H1 (cell line): ENCODE measurements at regions not wholly inside any gene's neighbourhood (a gene's known extent, or its start where the extent isn't known, plus 50 kb on each side); places are given as distances from the start of the nearest gene placed in this dataset.

Experiments
- CTCF ChIA-PET: fragments of 300-600 bp; sonication (Branson Sonifier 250); formaldehyde crosslinking; loops from one replicate; lab custom pipeline; 2021; ENCODE audit not compliant: partially characterized antibody; lab: Charles Lee
- POLR2A ChIA-PET: fragments of 300-600 bp; sonication (Branson Sonifier 250); formaldehyde crosslinking; loops from one replicate; lab custom pipeline; 2021; ENCODE audit warnings: inconsistent platforms; ENCODE audit not compliant: partially characterized antibody; lab: Charles Lee
- DNase-seq, 2 experiments: peaks; one replicate each; pipeline versions ENCODE4 v3.0.0 to v3.0.0-alpha.2; 2010 to 2022; ENCODE audit warnings: low spot score in 2 of 2, low read depth in 1 of 2, mixed read lengths in 1 of 2
- FAIRE-seq: peaks from 2 replicates; lab custom pipeline; 2011; peaks lifted over from hg19 to GRCh38; lab: Jason Lieb, UNC
- H2AFZ ChIP-seq: 2 replicates; pipeline ENCODE4 v1.8.1; 2012; ENCODE audit warnings: low read length, inconsistent platforms
- H2AK5ac ChIP-seq: 2 replicates; pipeline ENCODE4 v1.6.1; 2013; ENCODE audit warnings: low read depth, low read length
- H2BK120ac ChIP-seq: replicated peaks from 2 replicates; pipeline ENCODE3; 2013; ENCODE audit warnings: low read depth, low read length, inconsistent platforms
- H2BK12ac ChIP-seq: 2 replicates; pipeline ENCODE4 v1.6.1; 2013; ENCODE audit warnings: low read depth, low read length
- H2BK15ac ChIP-seq: 2 replicates; pipeline ENCODE4 v1.6.1; 2013; ENCODE audit warnings: low read length
- H2BK20ac ChIP-seq: 2 replicates; pipeline ENCODE4 v1.6.1; 2013; ENCODE audit warnings: low read length
- H2BK5ac ChIP-seq: 2 replicates; pipeline ENCODE4 v1.6.1; 2013; ENCODE audit warnings: low read depth, low read length
- H3K14ac ChIP-seq: 2 replicates; pipeline ENCODE4 v1.6.1; 2013; ENCODE audit warnings: inconsistent platforms; ENCODE audit not compliant: insufficient read length
- H3K18ac ChIP-seq: 2 replicates; pipeline ENCODE4 v1.6.1; 2013; ENCODE audit warnings: low read length; ENCODE audit errors: extremely low read depth
- H3K23ac ChIP-seq: 2 replicates; pipeline ENCODE4 v1.6.1; 2013; ENCODE audit warnings: inconsistent platforms; ENCODE audit not compliant: insufficient read length
- H3K23me2 ChIP-seq: 2 replicates; pipeline ENCODE4 v1.6.1; 2013; ENCODE audit warnings: low read depth, low read length
- H3K27ac ChIP-seq: 2 replicates; pipeline ENCODE4 v1.6.1; 2011; ENCODE audit warnings: low read depth, low read length, inconsistent platforms
- H3K27me3 ChIP-seq, 4 experiments: replicated peaks in 1 of 4; 1 replicate in 1 of 4; 2 replicates in 3 of 4; pipeline versions ENCODE4 v1.6.1 to v1.8.1; 2011 to 2013; ENCODE audit warnings: low read length in 3 of 4, mild to moderate bottlenecking in 3 of 4, inconsistent platforms in 2 of 4, mixed read lengths in 2 of 4, moderate library complexity in 1 of 4; ENCODE audit not compliant: control insufficient read depth in 3 of 4, insufficient read depth in 3 of 4; ENCODE audit errors: extremely low read depth in 1 of 4
- H3K36me3 ChIP-seq, 4 experiments: 2 replicates each; pipeline versions ENCODE4 v1.6.1 to v1.8.1; 2011 to 2013; ENCODE audit warnings: mild to moderate bottlenecking in 4 of 4, low read length in 3 of 4, moderate library complexity in 2 of 4, control low read depth in 1 of 4, inconsistent platforms in 1 of 4; ENCODE audit not compliant: insufficient read depth in 4 of 4, control insufficient read depth in 2 of 4
- H3K4ac ChIP-seq: replicated peaks from 2 replicates; pipeline ENCODE3; 2013; ENCODE audit warnings: low read length, low read depth, mixed read lengths, inconsistent platforms; ENCODE audit not compliant: insufficient read length
- H3K4me1 ChIP-seq, 4 experiments: replicated peaks in 1 of 4; 1 replicate in 1 of 4; 2 replicates in 3 of 4; pipeline versions ENCODE4 v1.6.1 to v1.8.1; 2011 to 2013; ENCODE audit warnings: low read length in 3 of 4, inconsistent platforms in 2 of 4, mixed read lengths in 1 of 4; ENCODE audit not compliant: insufficient read depth in 4 of 4, control insufficient read depth in 3 of 4
- H3K4me2 ChIP-seq, 2 experiments: 2 replicates each; pipeline versions ENCODE4 v1.6.1 to v1.8.1; 2011 to 2013; ENCODE audit warnings: low read depth in 2 of 2, low read length in 2 of 2, control low read depth in 1 of 2, inconsistent platforms in 1 of 2, mild to moderate bottlenecking in 1 of 2; ENCODE audit not compliant: insufficient read depth in 1 of 2
- H3K4me3 ChIP-seq, 4 experiments: fragments of 200-600, 300-600 bp in 1 of 4; sonication (generic), shearing (Covaris generic), sonication (Bioruptor Twin) in 1 of 4; 2 replicates each; pipeline versions ENCODE4 v1.5.1 to v1.8.1; 2011 to 2016; ENCODE audit warnings: low read length in 4 of 4, low read depth in 3 of 4, control low read depth in 2 of 4, inconsistent platforms in 2 of 4, mild to moderate bottlenecking in 2 of 4, mixed read lengths in 1 of 4, moderate library complexity in 1 of 4; ENCODE audit not compliant: insufficient read depth in 2 of 4; ENCODE audit errors: extremely low read depth in 1 of 4
- H3K56ac ChIP-seq: replicated peaks from 2 replicates; pipeline ENCODE3; 2013; ENCODE audit warnings: low read depth, mild to moderate bottlenecking, mixed read lengths, low read length, inconsistent platforms; ENCODE audit not compliant: insufficient read length
- H3K79me1 ChIP-seq: 2 replicates; pipeline ENCODE4 v1.6.1; 2013; ENCODE audit warnings: low read depth, low read length, control low read depth
- H3K79me2 ChIP-seq, 2 experiments: 2 replicates each; pipeline versions ENCODE4 v1.6.1 to v1.8.1; 2012 to 2013; ENCODE audit warnings: low read length in 2 of 2, mild to moderate bottlenecking in 2 of 2, inconsistent platforms in 1 of 2; ENCODE audit not compliant: insufficient read depth in 2 of 2, control insufficient read depth in 1 of 2
- H3K9ac ChIP-seq, 4 experiments: replicated peaks in 1 of 4; 1 replicate in 1 of 4; 2 replicates in 3 of 4; pipeline versions ENCODE4 v1.6.1 to v1.8.1; 2011 to 2013; ENCODE audit warnings: low read depth in 3 of 4, low read length in 3 of 4, control low read depth in 2 of 4, mild to moderate bottlenecking in 2 of 4, moderate library complexity in 2 of 4, inconsistent platforms in 1 of 4; ENCODE audit errors: extremely low read depth in 1 of 4
- H3K9me3 ChIP-seq, 2 experiments: 2 replicates each; pipeline versions ENCODE4 v1.6.1 to v1.8.1; 2012 to 2013; ENCODE audit warnings: mild to moderate bottlenecking in 2 of 2, moderate library complexity in 2 of 2, control low read depth in 1 of 2, inconsistent platforms in 1 of 2, low read depth in 1 of 2, low read length in 1 of 2, mixed read lengths in 1 of 2; ENCODE audit not compliant: insufficient read depth in 2 of 2
- H4K20me1 ChIP-seq, 2 experiments: replicated peaks in 1 of 2; 2 replicates each; pipeline versions ENCODE3 to v1.8.1; 2011 to 2013; ENCODE audit warnings: inconsistent platforms in 2 of 2, low read length in 2 of 2, mild to moderate bottlenecking in 1 of 2; ENCODE audit not compliant: insufficient read depth in 2 of 2, control insufficient read depth in 1 of 2
- H4K5ac ChIP-seq: 2 replicates; pipeline ENCODE4 v1.6.1; 2013; ENCODE audit warnings: low read length, low read depth, mixed read lengths, inconsistent platforms; ENCODE audit not compliant: insufficient read length
- H4K8ac ChIP-seq: 2 replicates; pipeline ENCODE4 v1.8.0; 2013; ENCODE audit warnings: mild to moderate bottlenecking, moderate library complexity, low read length, inconsistent platforms; ENCODE audit not compliant: insufficient read depth; ENCODE audit errors: extremely low read depth
- H4K91ac ChIP-seq: replicated peaks from 2 replicates; pipeline ENCODE3; 2013; ENCODE audit warnings: low read length, mixed read lengths, inconsistent platforms; ENCODE audit not compliant: insufficient read length
- CBX5 ChIP-seq: fragments of 300-800, 300-1000 bp; sonication (generic); IDR thresholded peaks from 2 replicates; pipeline ENCODE4 v1.7.1; 2016; ENCODE audit warnings: antibody characterized with exemption, low read length, low read depth
- CEBPB ChIP-seq: IDR thresholded peaks from 2 replicates; pipeline ENCODE4 v1.6.1; 2012; ENCODE audit warnings: low read depth, low read length
- CHD1 ChIP-seq: IDR thresholded peaks from 2 replicates; pipeline ENCODE4 v1.6.1; 2012; ENCODE audit warnings: low read depth, low read length, improper control_type of control experiment
- EZH2 ChIP-seq: fragments of 200-600 bp; sonication (generic); IDR thresholded peaks from 2 replicates; pipeline ENCODE4 v1.7.1; 2012; ENCODE audit warnings: low read depth, mild to moderate bottlenecking, moderate library complexity, low read length, inconsistent platforms; ENCODE audit not compliant: severe bottlenecking
- FOSL1 ChIP-seq: IDR thresholded peaks from 2 replicates; pipeline ENCODE4 v1.6.1; 2011; ENCODE audit warnings: mild to moderate bottlenecking, low read depth, low read length, moderate library complexity; ENCODE audit not compliant: insufficient read depth
- HDAC6 ChIP-seq: IDR thresholded peaks from one replicate; pipeline ENCODE4 v1.7.1; 2012; ENCODE audit warnings: low read depth, mild to moderate bottlenecking, inconsistent platforms, low read length, moderate library complexity
- JUN ChIP-seq: IDR thresholded peaks from 2 replicates; pipeline ENCODE4 v1.6.1; 2011; ENCODE audit warnings: low read depth, mild to moderate bottlenecking, improper control_type of control experiment, low read length
- JUND ChIP-seq: IDR thresholded peaks from 2 replicates; pipeline ENCODE4 v1.6.1; 2011; ENCODE audit warnings: mild to moderate bottlenecking, improper control_type of control experiment, low read length
- MAFK ChIP-seq: IDR thresholded peaks from 2 replicates; pipeline ENCODE4 v1.6.1; 2012; ENCODE audit warnings: low read depth, mild to moderate bottlenecking, improper control_type of control experiment, low read length
- POLR2AphosphoS5 ChIP-seq: IDR thresholded peaks from 2 replicates; pipeline ENCODE4 v1.6.1; 2011; ENCODE audit warnings: low read depth, low read length
- RFX5 ChIP-seq: IDR thresholded peaks from 2 replicates; pipeline ENCODE4 v1.6.1; 2011; ENCODE audit warnings: low read depth, low read length, improper control_type of control experiment, borderline replicate concordance
- SIN3A ChIP-seq, 2 experiments: IDR thresholded peaks in 1 of 2; conservative IDR thresholded peaks in 1 of 2; 2 replicates each; pipeline ENCODE4 v1.6.1; 2011 to 2012; ENCODE audit warnings: low read length in 2 of 2, improper control_type of control experiment in 1 of 2, low read depth in 1 of 2, mild to moderate bottlenecking in 1 of 2
- SIRT6 ChIP-seq: IDR thresholded peaks from one replicate; pipeline ENCODE4 v1.7.1; 2012; ENCODE audit warnings: low read length, inconsistent platforms
- SP1 ChIP-seq: IDR thresholded peaks from 2 replicates; pipeline ENCODE4 v1.6.1; 2011; ENCODE audit warnings: low read depth, low read length
- SP2 ChIP-seq: IDR thresholded peaks from 2 replicates; pipeline ENCODE4 v1.6.1; 2012; ENCODE audit warnings: mild to moderate bottlenecking, low read length, inconsistent platforms
- TAF1 ChIP-seq: IDR thresholded peaks from 2 replicates; pipeline ENCODE4 v1.6.1; 2011; ENCODE audit warnings: mild to moderate bottlenecking, low read depth, low read length
- TBP ChIP-seq: IDR thresholded peaks from 2 replicates; pipeline ENCODE4 v1.6.1; 2011; ENCODE audit warnings: low read depth, low read length, improper control_type of control experiment
- WGBS, 2 experiments: shearing (Covaris generic) in 1 of 2; methylation state at CpG; one replicate each; pipeline versions ENCODE4 v1.1.6 to v1.1.7; 2013 to 2015; ENCODE audit warnings: low lambda C conversion rate in 2 of 2, mixed read lengths in 2 of 2, inconsistent platforms in 1 of 2, low coverage in 1 of 2, missing lambda C conversion rate in 1 of 2; ENCODE audit not compliant: insufficient replicate concordance in 2 of 2, insufficient coverage in 1 of 2, insufficient read length in 1 of 2; ENCODE audit errors: extremely low coverage in 1 of 2, missing lambda C conversion rate in 1 of 2; 5-methylcytosine and 5-hydroxymethylcytosine counted together

- Histone ChIP-seq H3K27me3 (no peaks in the 10 kb centered on the region; a peak in 1 of 7 replicates), H3K56ac (no peak overlapping the region), H4K5ac (no peak overlapping the region), H3K4me2 (no peak overlapping the region), H3K79me2 (no peaks in the 10 kb centered on the region), H2BK120ac (no peak overlapping the region), H4K8ac (no peak overlapping the region), H3K4me1 (no peaks in the 10 kb centered on the region), H4K91ac (no peak overlapping the region), H3K18ac (no peak overlapping the region), H3K23me2 (no peaks in the 10 kb centered on the region; the same call in 1 of the 2 replicates), H3K9ac (no peak overlapping the region), H3K79me1 (no peaks in the 10 kb centered on the region), H3K4ac (no peak overlapping the region), H2BK20ac (no peak overlapping the region), H3K36me3 (no peaks in the 10 kb centered on the region), H2BK12ac (no peak overlapping the region), H2BK15ac (no peak overlapping the region), H3K27ac (no peak overlapping the region), H3K14ac (no peak overlapping the region), H2BK5ac (no peak overlapping the region), H2AK5ac (no peak overlapping the region), H2AFZ (no peak overlapping the region), H3K4me3 (no peak overlapping the region), H3K9me3 (no peaks in the 10 kb centered on the region), H3K23ac (no peak overlapping the region), H4K20me1 (peaks cover 0 to 4% of the 10 kb centered on the region in 2 experiments)
- no peak for FAIRE-seq
- ChIA-PET POLR2A (no interaction called here), CTCF (interaction anchor here (0.6 kb wide), 1 partner anchor 54 kb away, joined by 3 read pairs; no protein-coding TSS in a partner anchor)
- WGBS, 2 experiments, result 89% methylated on average over 6 of the region's 6 CpGs; no CpG with 5 or more reads in 1 of the 2 experiments
- no peak for DNase-seq
- no peak for TF ChIP-seq SIN3A (conservative IDR thresholded peaks at IDR 0.05 in 1 of 2, IDR thresholded peaks at IDR 0.05 in 1 of 2; ENCODE audit: low read depth in 1 of 2, low read length in 2 of 2)
- TF ChIP-seq TAF1, result no peak
- TF ChIP-seq CHD1, result no peak
- TF ChIP-seq HDAC6, result no peak
- TF ChIP-seq EZH2, result no peak
- no peak for TF ChIP-seq CBX5
- TF ChIP-seq CEBPB, result no peak
- no peak for TF ChIP-seq JUN
- TF ChIP-seq MAFK, result no peak
- no peak for TF ChIP-seq JUND
- no peak for TF ChIP-seq POLR2AphosphoS5
- no peak for TF ChIP-seq SP1
- TF ChIP-seq FOSL1, result no peak
- TF ChIP-seq SP2, result no peak
- TF ChIP-seq RFX5, result no peak
- TF ChIP-seq SIRT6, result no peak
- TF ChIP-seq TBP, result no peak
Observed at GRCh38 chr20:3352202-3352601, 55.3 kb downstream of the DNAAF9 start.
